GM21825 (cell line): ENCODE measurements at regions not wholly inside any gene's neighbourhood (a gene's known extent, or its start where the extent isn't known, plus 50 kb on each side); places are given as distances from the start of the nearest gene placed in this dataset.

ENCODE experiments used
- ATAC-seq: cut with Tn5 transposase; IDR thresholded peaks from one replicate; pipeline ENCODE4 v1.9.1; 2021; ENCODE audit warnings: mild to moderate bottlenecking, moderate library complexity; ENCODE audit not compliant: unreplicated experiment

GRCh38 chr14:38904959-38905358, 198.1 kb downstream of the SEC23A start:
- no peak for ATAC-seq

GRCh38 chr14:38901791-38902190, 201.2 kb downstream of the SEC23A start:
- no peak for ATAC-seq

- no peak for ATAC-seq
Observed at GRCh38 chr14:38900887-38901286, 202.1 kb downstream of the SEC23A start.

GRCh38 chr14:38887696-38888095, 215.3 kb downstream of the SEC23A start:
- ATAC-seq = no peak

- no peak for ATAC-seq
Observed at GRCh38 chr14:38884109-38884508, 218.9 kb downstream of the SEC23A start.

GRCh38 chr14:38883127-38883526, 219.9 kb downstream of the SEC23A start:
- ATAC-seq = no peak

- ATAC-seq = no peak
Observed at GRCh38 chr14:38882533-38882932, 220.5 kb downstream of the SEC23A start.

- ATAC-seq = no peak
Observed at GRCh38 chr14:38880643-38881524, 222.2 kb downstream of the SEC23A start.

GRCh38 chr14:38877744-38878388, 225.2 kb downstream of the SEC23A start:
- ATAC-seq = no peak

GRCh38 chr14:38874721-38875120, 228.3 kb downstream of the SEC23A start:
- no peak for ATAC-seq

GRCh38 chr14:38873941-38874612, 229.0 kb downstream of the SEC23A start:
- no peak for ATAC-seq

- no peak for ATAC-seq
Observed at GRCh38 chr14:38870296-38870836, 232.7 kb downstream of the SEC23A start.

- no peak for ATAC-seq
Observed at GRCh38 chr14:38868399-38869290, 234.4 kb downstream of the SEC23A start.

- peak; percentile 93 for ATAC-seq
Observed at GRCh38 chr14:38867561-38868150, 235.4 kb downstream of the SEC23A start.

- no peak for ATAC-seq
Observed at GRCh38 chr14:38866461-38866860, 236.6 kb downstream of the SEC23A start.

- no peak for ATAC-seq
Observed at GRCh38 chr14:38862366-38862765, 240.7 kb downstream of the SEC23A start.

GRCh38 chr14:38860530-38860929, 242.5 kb downstream of the SEC23A start:
- ATAC-seq = no peak

- ATAC-seq = no peak
Observed at GRCh38 chr14:38856798-38857197, 246.2 kb downstream of the SEC23A start.

- ATAC-seq = no peak
Observed at GRCh38 chr14:38855513-38855912, 247.5 kb downstream of the SEC23A start.

GRCh38 chr14:38851111-38851510, 251.9 kb downstream of the SEC23A start:
- ATAC-seq = no peak
